HG02870 (cell line): ENCODE measurements at regions not wholly inside any gene's neighbourhood (a gene's known extent, or its start where the extent isn't known, plus 50 kb on each side); places are given as distances from the start of the nearest gene placed in this dataset.
"Not testable (repeated sequence)": the region's sequence is repeated elsewhere in the genome, so short reads cannot be mapped to it uniquely, and the experiment has no call there.

Experiments used
- ATAC-seq: cut with Tn5 transposase; IDR thresholded peaks from one replicate; pipeline ENCODE4 v1.9.1; 2021; ENCODE audit warnings: mild to moderate bottlenecking, moderate library complexity; ENCODE audit not compliant: unreplicated experiment

GRCh38 chr15:95758451-95758850, 572.0 kb upstream of the NR2F2 start:
- ATAC-seq, result no peak

- no peak for ATAC-seq
Observed at GRCh38 chr15:95758851-95759250, 571.6 kb upstream of the NR2F2 start.

GRCh38 chr15:95760508-95760907, 570.0 kb upstream of the NR2F2 start:
- ATAC-seq, result no peak

GRCh38 chr15:95761501-95762165, 568.9 kb upstream of the NR2F2 start:
- no peak for ATAC-seq

- no peak for ATAC-seq
Observed at GRCh38 chr15:95763426-95763825, 567.1 kb upstream of the NR2F2 start.

- no peak for ATAC-seq
Observed at GRCh38 chr15:95765161-95765560, 565.3 kb upstream of the NR2F2 start.

- no peak for ATAC-seq
Observed at GRCh38 chr15:95770196-95770595, 560.3 kb upstream of the NR2F2 start.

GRCh38 chr15:95772982-95773381, 557.5 kb upstream of the NR2F2 start:
- ATAC-seq, result no peak

GRCh38 chr15:95784508-95784907, 546.0 kb upstream of the NR2F2 start:
- no peak for ATAC-seq

- ATAC-seq, result not testable (repeated sequence)
Observed at GRCh38 chr15:95785276-95785675, 545.2 kb upstream of the NR2F2 start.

- ATAC-seq, result no peak
Observed at GRCh38 chr15:95793231-95793630, 537.3 kb upstream of the NR2F2 start.

- ATAC-seq, result no peak
Observed at GRCh38 chr15:95795386-95795785, 535.1 kb upstream of the NR2F2 start.

GRCh38 chr15:95799286-95800200, 531.0 kb upstream of the NR2F2 start:
- no peak for ATAC-seq

- no peak for ATAC-seq
Observed at GRCh38 chr15:95804484-95804883, 526.0 kb upstream of the NR2F2 start.

- no peak for ATAC-seq
Observed at GRCh38 chr15:95812491-95812890, 518.0 kb upstream of the NR2F2 start.

GRCh38 chr15:95814908-95815307, 515.6 kb upstream of the NR2F2 start:
- no peak for ATAC-seq

GRCh38 chr15:95816591-95816990, 513.9 kb upstream of the NR2F2 start:
- no peak for ATAC-seq

GRCh38 chr15:95822961-95823360, 507.5 kb upstream of the NR2F2 start:
- no peak for ATAC-seq

- ATAC-seq, result no peak
Observed at GRCh38 chr15:95825208-95825607, 505.3 kb upstream of the NR2F2 start.

- no peak for ATAC-seq
Observed at GRCh38 chr15:95825671-95826411, 504.7 kb upstream of the NR2F2 start.

- ATAC-seq, result no peak
Observed at GRCh38 chr15:95826412-95827195, 503.9 kb upstream of the NR2F2 start.
